HFF-Myc (cell line): ENCODE measurements at regions not wholly inside any gene's neighbourhood (a gene's known extent, or its start where the extent isn't known, plus 50 kb on each side); places are given as distances from the start of the nearest gene placed in this dataset.
"Not testable (repeated sequence)": the region's sequence is repeated elsewhere in the genome, so short reads cannot be mapped to it uniquely, and the experiment has no call there.

Experiments used
- DNase-seq: peaks from one replicate; pipeline ENCODE4 v3.0.0-alpha.2; 2011; ENCODE audit warnings: low read depth; ENCODE audit errors: extremely low read depth
- H3K4me3 ChIP-seq: replicated peaks from 2 replicates; pipeline ENCODE4 v1.5.1; 2011; ENCODE audit warnings: low read depth, mild to moderate bottlenecking, control low read depth, low read length
- CTCF ChIP-seq: IDR thresholded peaks from 2 replicates; pipeline ENCODE4 v1.5.1; 2012; ENCODE audit warnings: mild to moderate bottlenecking, low read depth, low read length, control low read depth; ENCODE audit errors: missing control alignments

GRCh38 chr3:8020047-8020841 is 481.4 kb upstream of the LMCD1 start:
- no peak for TF ChIP-seq CTCF
- no peak overlapping the region for H3K4me3 ChIP-seq
- DNase-seq, result no peak

- TF ChIP-seq CTCF, result no peak
- H3K4me3 ChIP-seq, result no peak overlapping the region
- no peak for DNase-seq
These were observed 473.7 kb upstream of the LMCD1 start for GRCh38 chr3:8027954-8028353.

GRCh38 chr3:8050283-8050682 is 451.3 kb upstream of the LMCD1 start:
- TF ChIP-seq CTCF, result no peak
- no peak for DNase-seq
- no peak overlapping the region for H3K4me3 ChIP-seq

- DNase-seq, result no peak
- no peak for TF ChIP-seq CTCF
- H3K4me3 ChIP-seq, result no peak overlapping the region
These were observed 449.0 kb upstream of the LMCD1 start for GRCh38 chr3:8052659-8053058.

GRCh38 chr3:8068135-8068534 is 433.5 kb upstream of the LMCD1 start:
- H3K4me3 ChIP-seq, DNase-seq: not testable (repeated sequence)

GRCh38 chr3:8069471-8069870 is 432.2 kb upstream of the LMCD1 start:
- DNase-seq, result no peak
- no peak for TF ChIP-seq CTCF
- no peak overlapping the region for H3K4me3 ChIP-seq

- no peak for TF ChIP-seq CTCF
- DNase-seq, result no peak
- no peak overlapping the region for H3K4me3 ChIP-seq
These were observed 431.6 kb upstream of the LMCD1 start for GRCh38 chr3:8070011-8070410.

- not testable (repeated sequence) for H3K4me3 ChIP-seq, DNase-seq
These were observed 426.9 kb upstream of the LMCD1 start for GRCh38 chr3:8074740-8075139.
